Mesenchymal stem cell (in vitro differentiated cells and primary cell): ENCODE measurements at regions not wholly inside any gene's neighbourhood (a gene's known extent, or its start where the extent isn't known, plus 50 kb on each side); places are given as distances from the start of the nearest gene placed in this dataset.

ENCODE experiments used
- DNase-seq: peaks from one replicate; pipeline ENCODE4 v3.0.0-alpha.2; 2013
- H2AFZ ChIP-seq: one replicate; pipeline ENCODE4 v1.6.1; 2013; ENCODE audit warnings: low read depth, mild to moderate bottlenecking, control low read depth, inconsistent platforms, low read length, moderate library complexity
- H2AK5ac ChIP-seq: 2 replicates; pipeline ENCODE4 v1.6.1; 2013; ENCODE audit warnings: low read length, moderate library complexity, mild to moderate bottlenecking, inconsistent platforms; ENCODE audit not compliant: severe bottlenecking
- H2BK120ac ChIP-seq: one replicate; pipeline ENCODE4 v1.6.1; 2013; ENCODE audit warnings: low read depth, mild to moderate bottlenecking, inconsistent platforms, low read length, moderate library complexity
- H2BK12ac ChIP-seq, 2 experiments: one replicate each; pipeline ENCODE4 v1.6.1; 2013; ENCODE audit warnings: inconsistent platforms in 2 of 2, low read length in 2 of 2, mild to moderate bottlenecking in 2 of 2, moderate library complexity in 2 of 2, control low read depth in 1 of 2
- H2BK15ac ChIP-seq: one replicate; pipeline ENCODE4 v1.6.1; 2013; ENCODE audit warnings: mild to moderate bottlenecking, low read depth, inconsistent platforms; ENCODE audit not compliant: poor library complexity, severe bottlenecking
- H2BK5ac ChIP-seq: 2 replicates; pipeline ENCODE4 v1.6.1; 2013; ENCODE audit warnings: low read depth, mild to moderate bottlenecking, low read length, control low read depth, inconsistent platforms; ENCODE audit not compliant: poor library complexity, severe bottlenecking
- H3K14ac ChIP-seq, 2 experiments: one replicate each; pipeline ENCODE4 v1.6.1; 2013; ENCODE audit warnings: inconsistent platforms in 2 of 2, low read length in 2 of 2, control low read depth in 1 of 2, mild to moderate bottlenecking in 1 of 2, moderate library complexity in 1 of 2
- H3K18ac ChIP-seq, 2 experiments: one replicate each; pipeline ENCODE4 v1.6.1; 2013; ENCODE audit warnings: inconsistent platforms in 2 of 2, low read length in 2 of 2, control low read depth in 1 of 2, low read depth in 1 of 2, mild to moderate bottlenecking in 1 of 2
- H3K23ac ChIP-seq, 2 experiments: one replicate each; pipeline ENCODE4 v1.6.1; 2013; ENCODE audit warnings: inconsistent platforms in 2 of 2, low read length in 2 of 2, mild to moderate bottlenecking in 2 of 2, moderate library complexity in 2 of 2, control low read depth in 1 of 2
- H3K27ac ChIP-seq: 2 replicates; pipeline ENCODE4 v1.5.1; 2013; ENCODE audit warnings: mild to moderate bottlenecking, moderate library complexity, low read length, control low read depth, inconsistent platforms; ENCODE audit not compliant: poor library complexity, severe bottlenecking
- H3K27me3 ChIP-seq, 2 experiments: 2 replicates each; pipeline versions ENCODE4 v1.6.1 to v1.7.0; 2013; ENCODE audit warnings: low read length in 2 of 2, mild to moderate bottlenecking in 2 of 2, moderate library complexity in 2 of 2, control low read depth in 1 of 2, inconsistent platforms in 1 of 2; ENCODE audit not compliant: control insufficient read depth in 1 of 2, insufficient read depth in 1 of 2
- H3K36me3 ChIP-seq, 2 experiments: 2 replicates each; pipeline versions ENCODE4 v1.6.1 to v1.7.0; 2013; ENCODE audit warnings: low read length in 2 of 2, control low read depth in 1 of 2, inconsistent platforms in 1 of 2, low read depth in 1 of 2, mild to moderate bottlenecking in 1 of 2; ENCODE audit not compliant: insufficient read depth in 2 of 2, control insufficient read depth in 1 of 2
- H3K4ac ChIP-seq, 2 experiments: one replicate each; pipeline ENCODE4 v1.6.1; 2013; ENCODE audit warnings: inconsistent platforms in 2 of 2, low read length in 2 of 2, mild to moderate bottlenecking in 2 of 2, moderate library complexity in 2 of 2, control low read depth in 1 of 2, low read depth in 1 of 2
- H3K4me1 ChIP-seq: 2 replicates; pipeline ENCODE4 v1.6.1; 2013; ENCODE audit warnings: low read depth, low read length, control low read depth; ENCODE audit not compliant: control insufficient read depth, insufficient read depth
- H3K4me2 ChIP-seq: 2 replicates; pipeline ENCODE4 v1.6.1; 2013; ENCODE audit warnings: low read length, mild to moderate bottlenecking, inconsistent platforms; ENCODE audit not compliant: poor library complexity, severe bottlenecking
- H3K4me3 ChIP-seq, 2 experiments: 2 replicates each; pipeline versions ENCODE4 v1.5.1 to v1.7.0; 2013; ENCODE audit warnings: low read length in 2 of 2, mild to moderate bottlenecking in 2 of 2, control low read depth in 1 of 2, low read depth in 1 of 2; ENCODE audit not compliant: insufficient read depth in 1 of 2
- H3K79me1 ChIP-seq: replicated peaks from 2 replicates; pipeline ENCODE4 v1.6.1; 2013; ENCODE audit warnings: mild to moderate bottlenecking, control low read depth, low read length, inconsistent platforms; ENCODE audit not compliant: poor library complexity, severe bottlenecking
- H3K9ac ChIP-seq: 2 replicates; pipeline ENCODE4 v1.7.0; 2013; ENCODE audit warnings: mild to moderate bottlenecking, low read length, moderate library complexity
- H3K9me3 ChIP-seq: 2 replicates; pipeline ENCODE4 v1.7.0; 2013; ENCODE audit warnings: mild to moderate bottlenecking, low read length; ENCODE audit not compliant: control insufficient read depth
- H4K8ac ChIP-seq: one replicate; pipeline ENCODE4 v1.6.1; 2013; ENCODE audit warnings: inconsistent platforms, mild to moderate bottlenecking, low read length, moderate library complexity
- H4K91ac ChIP-seq: one replicate; pipeline ENCODE4 v1.6.1; 2013; ENCODE audit warnings: mild to moderate bottlenecking, low read length, inconsistent platforms
- WGBS: methylation state at CpG from one replicate; pipeline ENCODE4 v1.1.7; 2013; ENCODE audit warnings: mixed read lengths; 5-methylcytosine and 5-hydroxymethylcytosine counted together

GRCh38 chr2:217178341-217178740 is 318.5 kb upstream of the TNP1 start:
- no peak overlapping the region for H3K4me3 ChIP-seq
- H3K79me1 ChIP-seq = no peaks in the 10 kb centered on the region
- no peak overlapping the region for H4K8ac ChIP-seq

GRCh38 chr2:217177720-217178119 is 317.9 kb upstream of the TNP1 start:
- Histone ChIP-seq H3K18ac (no peak overlapping the region), H3K79me1 (no peaks in the 10 kb centered on the region), H3K27me3 (no peaks in the 10 kb centered on the region), H2BK5ac (no peak overlapping the region), H3K4me2 (no peak overlapping the region), H3K4ac (no peak overlapping the region), H3K36me3 (no peaks in the 10 kb centered on the region), H3K9ac (no peak overlapping the region), H3K9me3 (peaks cover 5% of the 10 kb centered on the region), H3K4me1 (no peaks in the 10 kb centered on the region), H2AK5ac (no peak overlapping the region), H3K23ac (no peak overlapping the region), H3K14ac (no peak overlapping the region), H3K27ac (no peak overlapping the region), H4K91ac (no peak overlapping the region), H2AFZ (no peak overlapping the region), H2BK120ac (no peak overlapping the region), H3K4me3 (no peak overlapping the region), H4K8ac (no peak overlapping the region), H2BK12ac (no peak overlapping the region), H2BK15ac (no peak overlapping the region)
- no peak for DNase-seq

More at GRCh38 chr2:217178341-217178740, 318.5 kb upstream of the TNP1 start:
- no peak overlapping the region for H3K4me2 ChIP-seq
- no peak overlapping the region for H3K27ac ChIP-seq
- H3K23ac ChIP-seq = no peak overlapping the region
- H3K27me3 ChIP-seq = no peaks in the 10 kb centered on the region
- no peaks in the 10 kb centered on the region for H3K4me1 ChIP-seq
- H2BK5ac ChIP-seq = no peak overlapping the region
- H2BK120ac ChIP-seq = no peak overlapping the region
- no peak overlapping the region for H2AK5ac ChIP-seq
- no peak overlapping the region for H3K4ac ChIP-seq
- H2AFZ ChIP-seq = no peak overlapping the region
- H2BK15ac ChIP-seq = no peak overlapping the region
- H4K91ac ChIP-seq = no peak overlapping the region
- H2BK12ac ChIP-seq = no peak overlapping the region
- no peak overlapping the region for H3K18ac ChIP-seq
- H3K9me3 ChIP-seq = peaks cover 5% of the 10 kb centered on the region
- H3K14ac ChIP-seq = no peak overlapping the region
- H3K9ac ChIP-seq = no peak overlapping the region
- no peak for DNase-seq
- H3K36me3 ChIP-seq = no peaks in the 10 kb centered on the region

DNA sequence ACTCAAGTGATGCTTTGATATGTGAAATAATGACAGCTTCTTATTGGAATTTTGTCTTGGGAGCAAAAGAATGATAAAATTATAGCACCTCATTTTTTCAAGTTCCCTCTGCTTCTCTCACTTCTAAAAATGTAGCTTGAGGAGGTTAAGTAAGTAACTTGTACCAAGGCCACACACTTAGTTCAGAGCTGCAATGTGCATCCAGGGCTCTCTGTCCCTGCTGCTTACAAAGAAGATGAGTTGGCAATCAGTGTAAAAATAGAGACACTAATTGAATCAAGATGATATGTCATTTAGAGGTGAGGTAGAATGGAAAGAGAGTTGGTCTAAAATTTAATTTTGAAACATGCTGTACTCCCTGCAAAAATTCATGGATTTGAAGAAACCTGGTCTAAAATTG is 312.0 kb upstream of the TNP1 start:
- H3K27ac ChIP-seq = no peak overlapping the region
- no peak overlapping the region for H4K8ac ChIP-seq
- no peak overlapping the region for H3K9ac ChIP-seq
- H3K27me3 ChIP-seq = no peaks in the 10 kb centered on the region
- no peak overlapping the region for H3K4me3 ChIP-seq
- peaks cover 5% of the 10 kb centered on the region for H3K9me3 ChIP-seq
- H3K4me1 ChIP-seq = no peaks in the 10 kb centered on the region
- no peak overlapping the region for H2BK12ac ChIP-seq
- no peak overlapping the region for H3K4ac ChIP-seq
- no peak overlapping the region for H3K23ac ChIP-seq
- no peaks in the 10 kb centered on the region for H3K36me3 ChIP-seq
- H2AFZ ChIP-seq = no peak overlapping the region
- H4K91ac ChIP-seq = no peak overlapping the region
- no peaks in the 10 kb centered on the region for H3K79me1 ChIP-seq
- H2BK120ac ChIP-seq = no peak overlapping the region
- no peak for DNase-seq
- H2BK5ac ChIP-seq = no peak overlapping the region
- H3K18ac ChIP-seq = no peak overlapping the region
- no peak overlapping the region for H3K14ac ChIP-seq
- no peak overlapping the region for H2AK5ac ChIP-seq
- H2BK15ac ChIP-seq = no peak overlapping the region
- no peak overlapping the region for H3K4me2 ChIP-seq

- Histone ChIP-seq H2AK5ac (peak overlapping the region; percentile 89), H4K8ac (no peak overlapping the region), H2BK120ac (no peak overlapping the region), H3K14ac (no peak overlapping the region), H3K27me3 (no peaks in the 10 kb centered on the region), H2BK12ac (peak overlapping the region in 1 of 2 experiments; percentile 59), H2BK5ac (no peak overlapping the region), H3K4me2 (no peak overlapping the region), H3K23ac (no peak overlapping the region), H4K91ac (no peak overlapping the region), H2BK15ac (no peak overlapping the region), H3K9ac (no peak overlapping the region), H3K4me3 (no peak overlapping the region), H3K79me1 (no peaks in the 10 kb centered on the region), H3K18ac (peak overlapping the region in 1 of 2 experiments; percentile 60), H3K36me3 (no peaks in the 10 kb centered on the region), H3K27ac (no peak overlapping the region), H3K9me3 (no peaks in the 10 kb centered on the region), H2AFZ (no peak overlapping the region), H3K4me1 (no peaks in the 10 kb centered on the region), H3K4ac (no peak overlapping the region)
- DNase-seq = no peak
- WGBS = 78% methylated on average over 1 of the region's 1 CpG
Measured at GRCh38 chr2:217168496-217168895, 308.6 kb upstream of the TNP1 start.
